Inferior parietal cortex (tissue), 1 donor: ENCODE measurements at regions not wholly inside any gene's neighbourhood (a gene's known extent, or its start where the extent isn't known, plus 50 kb on each side); places are given as distances from the start of the nearest gene placed in this dataset.
"Not testable (repeated sequence)": the region's sequence is repeated elsewhere in the genome, so short reads cannot be mapped to it uniquely, and the experiment has no call there.

Source experiments
- DNase-seq: peaks from one replicate; pipeline ENCODE4 v3.0.0-alpha.2; 2016; ENCODE audit errors: extremely low spot score

GRCh38 chr6:61217714-61218113, 1068.3 kb downstream of the KHDRBS2 start:
- no peak for DNase-seq

- DNase-seq, result no peak
These were observed 1075.5 kb downstream of the KHDRBS2 start for GRCh38 chr6:61210549-61210948.

GRCh38 chr6:61203966-61204496, 1082.0 kb downstream of the KHDRBS2 start:
- no peak for DNase-seq

DNA sequence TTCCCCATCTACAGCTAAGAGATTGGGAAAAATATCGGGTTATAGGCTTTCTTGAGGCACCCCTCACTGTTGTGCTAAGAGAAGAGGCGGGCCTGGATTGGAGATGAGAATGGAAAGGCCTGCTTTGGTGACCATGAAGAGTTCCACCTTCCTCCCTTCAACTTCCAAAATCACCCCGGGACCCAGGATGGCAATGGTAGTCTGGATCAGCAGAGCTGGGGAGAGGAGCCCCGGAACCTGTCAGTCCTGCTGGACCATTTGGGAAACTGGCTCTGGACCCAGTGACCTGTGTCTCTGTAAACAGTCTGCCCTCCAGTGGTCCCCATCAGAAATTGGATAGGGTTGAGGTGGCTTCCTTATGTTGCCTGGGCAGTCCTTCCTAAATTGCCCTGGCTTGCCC, 1085.6 kb downstream of the KHDRBS2 start:
- DNase-seq, result no peak

DNA sequence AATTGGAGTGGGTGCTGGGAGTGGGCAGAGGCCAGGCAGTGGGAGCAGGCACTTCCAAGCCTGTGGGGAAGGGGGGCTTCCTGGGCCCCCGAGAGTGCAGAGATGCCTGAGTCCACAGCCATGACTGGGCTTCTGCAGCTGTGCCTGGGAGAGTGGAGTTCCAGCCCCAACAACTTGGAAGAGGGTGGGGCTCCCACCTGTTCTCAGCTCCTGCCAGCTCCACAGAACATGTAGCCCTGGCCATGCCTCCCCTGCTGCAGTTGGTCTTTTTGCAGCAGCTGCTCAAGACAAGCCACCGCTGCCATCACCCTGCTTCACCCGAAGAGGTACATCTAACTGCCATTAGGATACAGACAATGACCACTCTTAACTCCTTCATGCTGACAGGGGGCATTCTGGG, 1092.3 kb downstream of the KHDRBS2 start:
- DNase-seq, result no peak

DNA sequence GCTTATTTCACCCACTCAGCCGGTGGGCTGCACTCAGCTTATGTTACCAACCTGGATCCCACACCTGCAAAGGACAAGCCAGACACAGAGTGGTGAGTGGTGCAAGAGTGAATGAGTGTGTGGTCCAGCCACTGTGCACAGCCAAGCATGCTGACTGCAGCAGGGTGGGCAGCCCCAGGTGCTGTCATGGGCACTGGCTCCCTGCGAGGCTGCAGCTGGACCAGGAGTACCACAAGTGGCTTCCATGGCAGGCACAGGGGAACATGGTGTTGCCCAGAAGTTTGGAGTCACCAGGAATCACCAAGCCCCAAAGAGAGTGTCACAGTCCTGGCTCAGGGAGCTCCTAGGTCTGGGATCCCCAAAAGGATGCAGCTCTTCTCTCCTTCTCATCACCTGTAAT, 1093.4 kb downstream of the KHDRBS2 start:
- DNase-seq, result no peak

GRCh38 chr6:61168878-61169277, 1117.1 kb downstream of the KHDRBS2 start:
- no peak for DNase-seq

GRCh38 chr6:61149039-61149438, 1137.0 kb downstream of the KHDRBS2 start:
- DNase-seq, result not testable (repeated sequence)

GRCh38 chr6:61142261-61142660, 1143.8 kb downstream of the KHDRBS2 start:
- not testable (repeated sequence) for DNase-seq

- DNase-seq, result no peak
These were observed 1152.0 kb downstream of the KHDRBS2 start for GRCh38 chr6:61134028-61134427.

- not testable (repeated sequence) for DNase-seq
These were observed 1171.8 kb downstream of the KHDRBS2 start for GRCh38 chr6:61114185-61114584.

- not testable (repeated sequence) for DNase-seq
These were observed 1178.1 kb downstream of the KHDRBS2 start for GRCh38 chr6:61107914-61108313.

DNA sequence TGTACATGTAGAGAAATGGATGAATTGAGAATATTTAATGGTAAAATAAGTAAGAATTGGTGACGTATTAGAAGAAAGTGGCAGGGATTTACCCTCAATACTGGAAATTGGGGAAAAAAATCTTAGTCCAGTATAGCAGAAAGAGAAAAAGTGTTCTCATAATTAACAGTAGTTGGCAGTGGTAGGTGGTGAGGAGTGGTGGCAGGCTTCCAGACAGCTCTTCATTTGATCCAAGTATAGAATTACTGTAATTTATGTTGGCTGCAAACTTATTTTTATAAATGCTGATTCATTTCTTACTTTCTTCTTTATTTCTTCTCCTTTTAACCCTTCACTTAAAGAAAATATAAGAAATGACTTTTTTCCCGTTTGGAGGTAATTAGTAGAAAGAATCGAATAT, 1182.4 kb downstream of the KHDRBS2 start:
- peak; percentile 13 for DNase-seq

DNA sequence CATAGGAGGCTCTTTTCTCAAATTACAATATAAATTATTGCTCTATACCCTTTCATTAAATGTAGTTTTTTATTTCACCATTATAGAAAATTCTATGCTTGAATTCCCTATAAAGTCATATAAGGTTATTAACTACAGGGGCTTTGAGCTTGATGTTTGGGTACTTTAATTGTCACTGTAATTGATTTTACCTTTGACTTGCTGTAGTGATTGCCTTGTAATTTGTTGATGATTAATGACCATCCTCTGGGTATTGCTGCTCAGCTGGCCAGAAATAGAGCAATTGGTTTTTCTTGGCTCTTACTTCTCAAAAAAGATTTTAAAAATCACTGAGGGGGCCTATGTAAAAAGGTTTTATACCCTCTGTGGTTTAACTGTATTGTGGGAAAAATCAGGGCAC, 1186.0 kb downstream of the KHDRBS2 start:
- no peak for DNase-seq

GRCh38 chr6:61099561-61099960, 1186.5 kb downstream of the KHDRBS2 start:
- DNase-seq, result not testable (repeated sequence)

- not testable (repeated sequence) for DNase-seq
These were observed 1198.0 kb downstream of the KHDRBS2 start for GRCh38 chr6:61087986-61088385.

DNA sequence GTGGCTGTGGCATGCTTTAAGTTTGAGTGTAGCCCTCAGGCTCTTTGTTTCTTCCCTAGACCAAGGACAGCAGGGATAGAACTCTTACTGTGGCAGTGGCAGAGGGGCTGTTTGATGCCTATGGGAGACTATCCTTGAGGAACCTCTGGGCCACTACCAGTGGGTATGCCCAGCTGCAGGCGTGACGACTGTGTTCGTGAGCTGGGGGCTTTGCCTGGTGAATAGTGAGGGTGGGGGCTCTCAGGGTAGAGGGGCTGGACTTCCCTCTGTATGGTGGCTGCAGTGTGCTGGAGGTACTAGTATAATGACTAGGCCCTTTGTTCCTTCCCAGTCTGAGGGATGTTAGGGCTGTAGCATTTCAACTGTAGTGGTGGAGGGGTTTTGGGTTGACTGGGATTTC, 1242.0 kb downstream of the KHDRBS2 start:
- no peak for DNase-seq
